ENCODE measurements at regions not wholly inside any gene's neighbourhood (a gene's known extent, or its start where the extent isn't known, plus 50 kb on each side); places are given as distances from the start of the nearest gene placed in this dataset.

DNA sequence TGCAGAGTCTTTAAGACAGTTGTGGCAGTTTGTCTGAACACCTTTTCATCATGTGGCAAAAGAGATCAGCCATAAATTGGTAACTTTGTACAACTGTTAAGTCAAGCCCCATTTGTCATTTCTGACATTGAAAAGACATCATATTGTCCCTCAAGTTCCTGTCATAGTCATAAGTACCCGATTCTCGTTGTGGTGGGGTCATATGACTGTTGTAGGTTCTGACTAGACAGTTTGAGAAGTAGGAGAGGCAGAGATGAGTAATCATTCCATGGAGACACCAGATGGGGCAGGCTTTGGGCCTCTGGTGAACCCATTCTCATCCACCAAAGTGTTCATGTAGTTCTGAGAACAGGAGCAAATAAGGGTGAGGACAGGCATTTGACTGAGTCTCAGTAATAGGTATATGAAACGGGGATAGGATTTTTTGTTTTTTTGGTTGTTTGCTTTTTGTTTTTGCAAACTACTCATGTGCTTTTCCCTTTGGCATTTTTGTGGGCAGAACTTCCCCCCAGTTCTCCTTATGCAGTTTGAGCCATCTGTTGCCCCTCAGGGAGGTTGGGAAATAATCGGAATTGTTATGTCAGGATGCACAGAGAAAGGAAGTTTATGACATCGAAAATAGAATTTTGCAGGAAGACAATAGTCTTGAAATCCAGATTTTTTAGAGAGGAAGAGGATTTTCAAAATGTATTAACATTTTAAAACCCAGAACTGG is 86.9 kb upstream of the KCNE2 start:
- Histone ChIP-seq H4K5ac (ENCODE audit: insufficient read length, low read depth, low read length) (no peak overlapping the region), H3K18ac (ENCODE audit: extremely low read depth, low read length) (no peak overlapping the region), H3K14ac (ENCODE audit: insufficient read length) (no peak overlapping the region), H2AK5ac (ENCODE audit: low read depth, low read length) (no peak overlapping the region), H3K4me3 (ENCODE audit: extremely low read depth in 1 of 4, insufficient read depth in 2 of 4, low read depth in 3 of 4, low read length in 4 of 4) (no peak overlapping the region), H2BK5ac (ENCODE audit: low read depth, low read length) (no peak overlapping the region), H3K23me2 (ENCODE audit: low read depth, low read length) (no peaks in the 10 kb centered on the region), H2BK15ac (ENCODE audit: low read length) (no peak overlapping the region), H4K8ac (ENCODE audit: extremely low read depth, insufficient read depth, low read length) (no peak overlapping the region), H2BK120ac (replicated peaks; ENCODE audit: low read depth, low read length) (no peak overlapping the region), H4K20me1 (replicated peaks in 1 of 2; ENCODE audit: control insufficient read depth in 1 of 2, insufficient read depth in 2 of 2, low read length in 2 of 2) (no peaks in the 10 kb centered on the region), H3K79me2 (ENCODE audit: control insufficient read depth in 1 of 2, insufficient read depth in 2 of 2, low read length in 2 of 2) (no peaks in the 10 kb centered on the region), H3K27ac (ENCODE audit: low read depth, low read length) (no peak overlapping the region), H3K27me3 (replicated peaks in 1 of 4; ENCODE audit: control insufficient read depth in 3 of 4, extremely low read depth in 1 of 4, insufficient read depth in 3 of 4, low read length in 3 of 4) (no peaks in the 10 kb centered on the region; a peak in 1 of 7 replicates), H3K9ac (replicated peaks in 1 of 4; ENCODE audit: extremely low read depth in 1 of 4, low read depth in 3 of 4, low read length in 3 of 4) (no peak overlapping the region), H3K4me1 (replicated peaks in 1 of 4; ENCODE audit: control insufficient read depth in 3 of 4, insufficient read depth in 4 of 4, low read length in 3 of 4) (no peaks in the 10 kb centered on the region), H2BK12ac (ENCODE audit: low read depth, low read length) (no peak overlapping the region), H3K79me1 (ENCODE audit: low read depth, low read length) (no peaks in the 10 kb centered on the region), H3K9me3 (ENCODE audit: insufficient read depth in 2 of 2, low read depth in 1 of 2, low read length in 1 of 2) (no peaks in the 10 kb centered on the region), H3K23ac (ENCODE audit: insufficient read length) (no peak overlapping the region), H2AFZ (ENCODE audit: low read length) (no peak overlapping the region), H4K91ac (replicated peaks; ENCODE audit: insufficient read length, low read length) (no peak overlapping the region), H3K4me2 (ENCODE audit: insufficient read depth in 1 of 2, low read depth in 2 of 2, low read length in 2 of 2) (no peak overlapping the region), H3K4ac (replicated peaks; ENCODE audit: insufficient read length, low read depth, low read length) (no peak overlapping the region), H2BK20ac (ENCODE audit: low read length) (no peak overlapping the region), H3K56ac (replicated peaks; ENCODE audit: insufficient read length, low read depth, low read length) (no peak overlapping the region), H3K36me3 (ENCODE audit: control insufficient read depth in 2 of 4, insufficient read depth in 4 of 4, low read length in 3 of 4) (no peaks in the 10 kb centered on the region)
- CTCF ChIA-PET (ENCODE audit: partially characterized antibody): no interaction called here
- POLR2A ChIA-PET (ENCODE audit: partially characterized antibody): no interaction called here
- FAIRE-seq (no peak), DNase-seq (ENCODE audit: low read depth in 1 of 2, low spot score in 2 of 2) (no peak)
- WGBS, 2 experiments (ENCODE audit: extremely low coverage in 1 of 2, insufficient coverage in 1 of 2, insufficient read length in 1 of 2, insufficient replicate concordance in 2 of 2, low coverage in 1 of 2, low lambda C conversion rate in 2 of 2, missing lambda C conversion rate in 1 of 2): 91 to 100% methylated on average over 1 to 5 of the region's 5 CpGs
- TF ChIP-seq CBX5 (IDR thresholded peaks at IDR 0.05; ENCODE audit: low read depth, low read length) (no peak), NANOG (IDR thresholded peaks at IDR 0.05; ENCODE audit: insufficient read depth, low read depth, low read length, poor library complexity, severe bottlenecking) (no peak), SUZ12 (IDR thresholded peaks at IDR 0.05; ENCODE audit: low read length) (no peak), JUN (IDR thresholded peaks at IDR 0.05; ENCODE audit: low read depth, low read length) (no peak), EZH2 (IDR thresholded peaks at IDR 0.05; ENCODE audit: low read depth, low read length, severe bottlenecking) (no peak), SIN3A (conservative IDR thresholded peaks at IDR 0.05 in 1 of 2, IDR thresholded peaks at IDR 0.05 in 1 of 2; ENCODE audit: low read depth in 1 of 2, low read length in 2 of 2) (no peak), RAD21 (IDR thresholded peaks at IDR 0.05 in 1 of 2, conservative IDR thresholded peaks at IDR 0.05 in 1 of 2; ENCODE audit: low read depth in 2 of 2, low read length in 2 of 2) (no peak), TEAD4 (IDR thresholded peaks at IDR 0.05; ENCODE audit: low read depth, low read length) (no peak), CHD2 (IDR thresholded peaks at IDR 0.05; ENCODE audit: low read length) (no peak), ZNF274 (IDR thresholded peaks at IDR 0.05; ENCODE audit: borderline replicate concordance, extremely low read depth, low read length) (no peak), SIRT6 (IDR thresholded peaks at IDR 0.05; ENCODE audit: low read length) (no peak), RNF2 (IDR thresholded peaks at IDR 0.05; ENCODE audit: borderline replicate concordance, low read depth, low read length, missing control alignments, poor library complexity, severe bottlenecking) (no peak), GABPA (IDR thresholded peaks at IDR 0.05; ENCODE audit: borderline replicate concordance, insufficient read depth, low read length) (no peak)

All from H1 (cell line).